GM21526 (cell line): ENCODE measurements at regions not wholly inside any gene's neighbourhood (a gene's known extent, or its start where the extent isn't known, plus 50 kb on each side); places are given as distances from the start of the nearest gene placed in this dataset.
"Not testable (repeated sequence)": the region's sequence is repeated elsewhere in the genome, so short reads cannot be mapped to it uniquely, and the experiment has no call there.

ENCODE experiments used
- ATAC-seq: cut with Tn5 transposase; IDR thresholded peaks from one replicate; pipeline ENCODE4 v1.9.1; 2021; ENCODE audit warnings: moderate library complexity; ENCODE audit not compliant: unreplicated experiment, low FRiP score

- ATAC-seq, result no peak
Observed at GRCh38 chr17:70426752-70427151, 257.4 kb downstream of the KCNJ2 start.

- ATAC-seq, result no peak
Observed at GRCh38 chr17:70434536-70435490, 265.5 kb downstream of the KCNJ2 start.

- no peak for ATAC-seq
Observed at GRCh38 chr17:70437656-70438055, 268.3 kb downstream of the KCNJ2 start.

GRCh38 chr17:70446446-70446845 is 277.1 kb downstream of the KCNJ2 start:
- no peak for ATAC-seq

GRCh38 chr17:70447588-70447987 is 278.3 kb downstream of the KCNJ2 start:
- no peak for ATAC-seq

GRCh38 chr17:70453075-70453474 is 283.7 kb downstream of the KCNJ2 start:
- ATAC-seq, result not testable (repeated sequence)

GRCh38 chr17:70454377-70454776 is 285.0 kb downstream of the KCNJ2 start:
- no peak for ATAC-seq

- ATAC-seq, result no peak
Observed at GRCh38 chr17:70454908-70455307, 285.6 kb downstream of the KCNJ2 start.

GRCh38 chr17:70464995-70465394 is 295.7 kb downstream of the KCNJ2 start:
- ATAC-seq, result no peak

GRCh38 chr17:70468661-70469060 is 299.3 kb downstream of the KCNJ2 start:
- ATAC-seq, result no peak

- no peak for ATAC-seq
Observed at GRCh38 chr17:70473049-70473448, 303.7 kb downstream of the KCNJ2 start.

GRCh38 chr17:70476368-70476767 is 307.0 kb downstream of the KCNJ2 start:
- ATAC-seq, result no peak

- no peak for ATAC-seq
Observed at GRCh38 chr17:70478902-70479301, 309.6 kb downstream of the KCNJ2 start.

GRCh38 chr17:70479779-70480178 is 310.4 kb downstream of the KCNJ2 start:
- ATAC-seq, result no peak

- ATAC-seq, result no peak
Observed at GRCh38 chr17:70483624-70484023, 314.3 kb downstream of the KCNJ2 start.

- no peak for ATAC-seq
Observed at GRCh38 chr17:70484050-70484449, 314.7 kb downstream of the KCNJ2 start.

- no peak for ATAC-seq
Observed at GRCh38 chr17:70484496-70484895, 315.2 kb downstream of the KCNJ2 start.

- ATAC-seq, result no peak
Observed at GRCh38 chr17:70492368-70492767, 323.0 kb downstream of the KCNJ2 start.

- no peak for ATAC-seq
Observed at GRCh38 chr17:70493277-70493874, 324.0 kb downstream of the KCNJ2 start.

GRCh38 chr17:70498631-70499030 is 329.3 kb downstream of the KCNJ2 start:
- no peak for ATAC-seq

GRCh38 chr17:70499067-70499786 is 329.9 kb downstream of the KCNJ2 start:
- no peak for ATAC-seq
